NK-92 treated with Interleukin-12 subunit alpha and Interleukin-12 subunit beta, amount 100 ng/mL, for 24 hours (cell line): ENCODE measurements at regions not wholly inside any gene's neighbourhood (a gene's known extent, or its start where the extent isn't known, plus 50 kb on each side); places are given as distances from the start of the nearest gene placed in this dataset.
"Not testable (repeated sequence)": the region's sequence is repeated elsewhere in the genome, so short reads cannot be mapped to it uniquely, and the experiment has no call there.

Source experiments
- DNase-seq: peaks from one replicate; lab custom pipeline; 2025; lab: John Stamatoyannopoulos, UW

DNA sequence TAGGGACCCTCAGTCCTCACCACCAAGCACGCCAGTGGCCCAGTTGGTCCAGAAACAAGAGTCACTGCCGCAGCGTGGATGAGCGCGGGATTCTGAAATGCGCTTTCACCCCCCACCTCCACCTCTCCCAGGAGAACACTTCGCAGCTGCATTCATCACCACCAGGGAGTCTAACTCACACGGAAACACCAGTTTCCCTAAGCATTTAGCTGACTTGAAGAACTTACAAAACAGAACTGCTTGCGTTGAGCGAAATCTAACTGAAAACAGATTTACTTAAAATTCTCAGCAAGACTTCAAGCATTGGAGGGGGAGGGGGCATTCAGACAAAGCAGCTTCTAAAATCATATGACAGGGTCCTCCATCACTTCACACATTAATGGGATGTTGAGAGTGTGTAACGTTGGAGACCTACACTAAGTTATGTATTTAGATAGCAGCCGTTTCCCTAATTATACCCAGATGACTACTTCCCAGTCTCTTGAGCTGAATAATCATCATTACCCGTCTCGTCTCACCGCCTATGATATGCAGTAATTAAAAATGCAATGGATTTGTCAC is 258.2 kb upstream of the IRS2 start:
- DNase-seq, result no peak

DNA sequence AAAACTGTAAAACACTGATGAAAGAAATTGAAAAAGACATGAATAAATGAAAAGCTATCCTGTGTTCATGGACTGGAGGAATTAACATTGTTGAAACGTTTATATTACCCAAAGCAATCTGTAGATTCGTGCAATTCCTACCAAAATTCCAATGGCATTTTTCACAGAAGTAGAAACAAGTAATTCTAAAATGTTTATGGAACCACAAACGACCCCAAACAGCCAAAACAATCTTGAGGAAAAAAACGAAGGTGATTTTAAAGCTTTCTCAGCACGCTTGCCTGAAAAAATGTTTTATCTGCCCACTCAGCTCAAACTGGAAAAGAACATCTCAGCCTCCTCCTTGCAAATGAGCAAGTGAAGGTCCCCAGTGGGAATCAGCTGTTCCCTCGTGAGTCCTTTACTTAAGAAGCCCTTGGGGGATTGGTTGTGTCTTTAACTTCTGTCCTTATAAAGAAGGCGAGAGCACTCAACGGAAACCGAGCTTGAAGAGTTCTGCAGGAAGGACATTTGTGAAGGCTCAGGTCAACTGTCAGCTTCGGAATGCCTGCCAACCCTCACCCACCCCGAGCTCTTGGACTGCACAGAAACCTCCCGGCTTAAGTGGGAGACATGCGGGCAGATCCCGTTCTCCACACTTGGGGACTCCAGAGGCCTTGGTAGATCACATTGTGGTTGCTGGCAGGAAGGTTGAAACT is 256.0 kb upstream of the IRS2 start:
- DNase-seq, result no peak

DNA sequence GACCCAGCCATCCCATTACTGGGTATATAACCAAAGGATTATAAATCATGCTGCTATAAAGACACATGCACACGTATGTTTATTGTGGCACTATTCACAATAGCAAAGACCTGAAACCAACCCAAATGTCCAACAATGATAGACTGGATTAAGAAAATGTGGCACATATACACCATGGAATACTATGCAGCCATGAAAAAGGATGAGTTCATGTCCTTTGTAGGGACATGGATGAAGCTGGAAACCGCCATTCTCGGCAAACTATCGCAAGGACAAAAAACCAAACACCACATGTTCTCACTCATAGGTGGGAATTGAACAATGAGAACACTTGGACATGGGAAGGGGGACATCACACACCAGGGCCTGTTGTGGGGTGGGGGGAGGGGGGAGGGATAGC is 255.3 kb upstream of the IRS2 start:
- not testable (repeated sequence) for DNase-seq

DNA sequence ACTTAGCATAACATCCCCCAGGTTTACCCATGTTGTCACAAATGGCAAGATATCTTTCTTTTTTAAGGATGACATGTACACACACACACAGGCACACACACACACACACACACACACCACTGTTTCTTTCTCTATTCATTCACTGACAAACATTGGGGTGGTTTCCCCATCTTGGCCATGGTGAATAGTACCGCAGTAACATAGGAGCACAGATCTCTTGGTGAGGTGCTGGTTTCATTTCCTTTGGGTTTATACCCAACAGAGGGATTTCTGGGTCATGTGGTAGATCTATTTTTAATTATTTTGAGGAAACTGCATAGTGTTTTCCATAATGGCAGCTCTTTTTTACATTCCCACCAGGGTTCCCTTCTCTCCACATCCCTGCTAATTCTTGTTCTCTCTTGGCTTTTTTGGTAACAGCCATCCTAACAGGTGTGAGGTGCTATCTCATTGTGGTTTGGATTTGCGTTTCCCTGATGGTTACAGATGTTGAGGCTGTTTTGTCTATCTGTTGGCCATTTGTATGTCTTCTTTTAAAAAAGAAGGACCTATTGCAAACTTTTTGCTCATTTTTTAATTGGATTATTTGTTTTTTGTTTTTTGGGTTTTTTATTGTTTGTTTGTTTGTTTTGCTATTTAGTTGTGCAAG is 251.7 kb upstream of the IRS2 start:
- DNase-seq, result no peak

DNA sequence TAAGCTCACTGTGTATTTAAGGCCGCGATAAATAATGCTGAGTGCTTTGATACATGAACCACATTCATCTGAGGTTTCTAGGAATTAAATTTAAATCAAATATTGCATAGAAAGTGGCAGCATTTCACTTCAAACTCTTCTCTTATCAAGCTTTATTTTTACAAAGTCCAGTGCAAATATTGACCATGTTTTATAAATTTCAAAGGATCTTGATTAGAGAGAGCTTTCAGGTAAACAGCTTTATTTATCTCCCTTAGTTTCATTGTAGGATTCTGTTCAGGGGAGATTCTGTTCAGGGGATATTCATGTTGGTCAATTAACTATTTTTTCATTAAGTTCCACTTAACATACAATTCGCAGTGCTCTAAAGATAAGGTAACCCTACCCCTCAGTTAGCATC is 249.7 kb upstream of the IRS2 start:
- no peak for DNase-seq

DNA sequence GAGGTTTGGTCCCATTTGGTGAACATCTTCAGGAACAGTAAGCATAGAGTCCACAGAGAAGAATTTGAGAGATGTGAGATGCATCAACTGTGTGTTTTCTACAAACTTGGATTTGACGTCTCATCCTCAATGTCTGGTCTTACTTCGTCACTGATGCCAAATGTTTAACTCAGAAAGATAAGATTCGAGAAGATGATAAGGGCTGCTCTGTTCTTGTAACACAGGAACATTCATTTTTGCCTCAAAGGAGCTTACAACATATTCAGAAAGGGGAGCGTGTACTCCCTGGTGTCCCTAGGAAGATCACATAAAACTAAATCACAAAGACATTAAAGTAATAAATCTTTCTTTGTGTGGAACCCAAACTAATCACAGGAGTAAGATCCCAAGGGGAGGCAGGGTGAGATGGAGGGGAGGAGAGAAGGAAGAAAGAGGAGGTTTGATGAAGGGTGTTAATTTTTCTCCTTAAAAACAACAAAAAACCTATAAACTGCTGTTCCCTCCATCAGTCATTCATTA is 247.7 kb upstream of the IRS2 start:
- no peak for DNase-seq

DNA sequence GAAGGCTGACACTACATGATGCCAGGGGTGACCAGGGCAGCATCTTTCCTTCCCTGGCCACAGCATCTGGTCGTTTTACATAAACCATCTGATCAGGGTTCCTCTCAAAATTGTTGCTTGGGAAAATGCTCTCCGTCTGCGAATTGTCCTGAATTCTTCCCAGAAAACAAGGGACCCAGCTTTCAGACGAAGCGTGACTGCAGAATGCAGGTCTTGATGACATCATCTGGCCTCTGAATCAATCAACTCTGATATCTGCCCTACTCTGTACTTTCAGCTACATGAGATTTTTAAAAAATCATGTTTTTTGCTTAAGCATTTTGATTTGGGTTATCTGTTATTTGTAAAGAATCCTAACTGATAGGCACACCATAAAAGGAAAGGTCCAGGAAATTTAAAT is 246.6 kb upstream of the IRS2 start:
- no peak for DNase-seq

DNA sequence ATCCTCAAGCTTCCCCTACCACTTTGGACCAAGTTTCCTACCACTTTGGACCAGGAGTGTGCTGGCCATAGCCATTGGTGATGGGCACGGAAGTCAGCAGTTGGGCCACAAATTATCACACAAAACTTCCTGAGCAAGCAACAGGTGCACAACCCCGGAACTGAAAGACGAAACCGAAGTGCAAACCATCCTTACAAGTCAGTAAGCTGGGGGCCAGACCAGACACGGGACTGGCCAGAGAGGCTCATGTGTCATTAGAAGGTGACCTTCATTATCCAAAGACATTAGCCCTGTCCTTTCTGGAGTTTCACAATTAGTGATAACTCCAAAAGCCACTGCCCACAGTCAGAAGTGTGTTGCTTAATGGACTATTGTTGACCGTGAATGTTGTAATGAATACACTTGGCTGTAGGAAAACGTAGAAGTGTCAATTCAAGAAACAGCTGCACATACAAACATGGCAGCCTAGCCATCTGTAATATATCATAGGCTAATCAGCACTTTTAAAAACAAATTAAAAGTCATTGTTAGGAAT is 244.1 kb upstream of the IRS2 start:
- DNase-seq, result no peak

DNA sequence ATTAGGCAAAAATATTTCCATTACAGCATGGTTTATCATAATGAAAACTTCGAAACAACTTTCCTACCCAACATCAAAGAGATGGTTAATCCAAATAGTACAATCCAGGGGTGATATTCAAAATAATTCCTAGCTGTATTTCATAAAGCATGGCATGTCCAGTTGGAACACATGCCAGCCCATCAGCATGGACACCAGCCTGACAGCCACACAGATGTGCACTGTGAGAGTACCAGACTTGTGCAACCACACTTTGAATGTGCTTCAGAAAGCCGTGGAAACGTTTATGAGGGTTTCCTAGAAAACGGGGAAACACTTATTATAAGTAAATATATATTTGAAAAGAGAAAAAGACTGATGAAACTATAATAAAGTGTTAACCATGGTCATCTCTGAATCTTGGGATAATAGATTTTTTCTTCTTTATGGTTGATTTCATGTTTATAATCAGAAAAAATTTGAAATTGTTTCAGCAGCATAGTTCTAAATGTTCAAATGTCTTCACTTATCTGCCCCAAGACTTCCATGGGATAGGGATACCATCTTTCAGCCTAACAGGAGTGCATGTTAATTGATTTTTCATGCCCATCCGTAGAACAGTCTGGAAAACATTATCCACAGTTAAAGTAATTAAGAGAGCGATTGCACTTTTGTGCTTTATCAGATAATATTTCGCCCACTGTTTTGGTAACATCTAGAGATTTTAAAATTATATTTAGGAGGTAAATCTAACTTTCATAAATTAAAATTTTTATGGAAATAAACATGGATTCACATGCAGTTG is 242.6 kb upstream of the IRS2 start:
- DNase-seq, result no peak

DNA sequence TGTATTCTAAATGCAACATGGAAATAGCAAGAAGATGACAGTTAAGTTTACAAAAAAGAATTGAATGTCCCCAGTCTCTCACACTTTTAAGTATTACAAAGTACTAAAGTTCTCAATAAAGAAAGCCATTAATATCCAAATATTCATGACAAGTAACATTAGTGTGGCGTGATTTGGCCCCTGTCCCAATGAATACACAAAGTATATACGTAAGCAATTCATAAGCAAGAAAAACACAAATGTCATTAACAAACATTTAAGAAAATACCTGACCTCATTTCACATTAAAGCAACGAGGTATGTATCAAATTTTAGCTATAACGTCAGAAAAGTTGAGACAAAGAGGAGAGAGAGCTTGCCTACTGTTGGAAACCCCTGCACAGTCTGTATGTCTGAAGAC is 241.9 kb upstream of the IRS2 start:
- DNase-seq, result no peak

DNA sequence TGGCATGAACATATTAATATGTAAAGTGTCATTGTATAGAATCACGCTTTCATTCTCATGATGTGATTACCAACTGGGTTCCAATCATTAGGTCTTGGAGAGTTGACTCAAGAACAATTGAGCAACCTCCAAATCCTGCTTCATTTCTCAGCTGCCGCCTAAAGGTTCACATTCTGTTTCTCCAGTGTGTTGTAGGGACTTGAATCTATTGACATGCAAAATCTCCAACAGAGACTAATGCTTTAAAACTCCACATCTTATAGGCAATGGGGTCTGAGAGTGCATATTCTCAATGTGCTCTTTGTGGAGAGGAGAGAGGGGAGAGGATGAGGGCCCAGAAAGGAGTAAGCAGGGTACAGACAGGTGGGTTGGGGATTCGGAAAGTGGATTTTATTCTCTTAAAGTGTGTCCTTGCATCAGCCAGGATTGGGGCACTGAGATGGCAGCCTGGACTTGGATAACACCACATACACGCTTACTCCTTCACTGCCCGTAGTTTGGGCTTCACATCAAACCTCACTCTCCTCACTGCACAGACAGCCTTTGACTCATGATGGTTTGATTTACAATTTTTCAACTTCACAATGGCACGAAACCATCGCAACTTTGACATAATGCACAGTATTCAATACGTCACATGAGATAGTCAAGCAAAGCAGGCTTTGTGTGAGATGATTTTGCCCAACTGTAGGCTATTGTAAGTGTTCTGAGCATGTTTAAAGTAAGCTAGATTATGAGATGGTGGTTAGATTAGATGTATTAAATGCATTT is 241.3 kb upstream of the IRS2 start:
- DNase-seq, result no peak

DNA sequence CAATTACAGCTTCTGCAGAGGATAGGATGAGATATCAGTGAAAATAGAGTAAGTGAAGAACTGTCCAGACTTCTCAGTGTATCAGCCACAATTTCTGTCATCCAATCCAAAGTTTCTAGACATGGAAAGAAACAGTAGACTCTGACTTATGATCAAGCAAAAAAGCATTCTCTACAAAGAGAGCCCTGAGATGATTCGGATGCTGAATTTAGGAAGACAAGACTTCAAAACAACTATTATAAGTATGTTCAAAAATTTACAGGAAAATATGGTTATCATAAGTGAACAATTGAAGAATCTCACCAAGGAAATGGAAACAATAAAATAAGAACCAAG is 238.2 kb upstream of the IRS2 start:
- DNase-seq, result no peak

DNA sequence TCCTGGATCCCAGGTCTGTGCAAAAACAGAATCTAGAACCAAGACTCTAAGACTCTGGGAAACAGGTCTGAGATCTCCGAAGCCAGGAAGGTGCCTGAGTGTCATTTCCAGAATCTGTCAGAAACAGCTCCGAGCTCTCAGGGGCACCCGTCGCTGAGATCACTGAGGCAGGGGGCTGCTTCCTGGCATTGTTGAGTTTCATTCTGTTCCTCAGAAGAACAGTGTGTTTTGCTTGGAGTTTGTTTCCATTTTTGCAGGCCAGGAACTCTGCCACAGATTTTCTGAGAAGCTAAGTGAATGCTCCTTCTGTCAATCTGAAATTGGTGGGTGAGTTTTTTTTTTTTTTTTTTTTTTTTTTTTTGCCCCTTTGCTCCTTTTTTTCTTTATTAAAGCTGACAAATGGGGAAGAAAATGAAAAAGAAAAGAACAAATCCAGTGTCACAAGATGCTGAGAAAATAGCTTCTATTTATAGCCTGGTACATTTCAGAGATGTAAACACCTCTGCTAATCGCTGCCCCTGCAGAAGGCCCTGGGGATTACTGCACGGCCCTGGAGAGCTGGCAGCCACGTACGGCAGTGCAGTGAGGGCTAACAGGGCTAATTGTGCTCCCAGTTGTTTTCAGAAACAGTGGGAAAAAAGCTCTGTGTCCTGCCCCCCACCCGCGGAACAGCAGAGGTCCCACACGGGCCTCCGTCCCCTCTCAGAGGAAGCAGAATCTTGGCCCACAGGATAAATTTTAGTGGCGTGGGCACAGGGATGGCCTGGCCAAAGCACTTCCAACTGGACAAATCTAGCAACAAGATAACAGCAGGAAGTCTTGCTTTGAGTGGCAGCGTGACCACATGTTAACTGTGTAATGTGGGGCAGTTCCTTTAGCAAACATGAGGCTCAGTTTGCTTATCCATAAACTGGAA is 237.6 kb upstream of the IRS2 start:
- DNase-seq, result no peak

DNA sequence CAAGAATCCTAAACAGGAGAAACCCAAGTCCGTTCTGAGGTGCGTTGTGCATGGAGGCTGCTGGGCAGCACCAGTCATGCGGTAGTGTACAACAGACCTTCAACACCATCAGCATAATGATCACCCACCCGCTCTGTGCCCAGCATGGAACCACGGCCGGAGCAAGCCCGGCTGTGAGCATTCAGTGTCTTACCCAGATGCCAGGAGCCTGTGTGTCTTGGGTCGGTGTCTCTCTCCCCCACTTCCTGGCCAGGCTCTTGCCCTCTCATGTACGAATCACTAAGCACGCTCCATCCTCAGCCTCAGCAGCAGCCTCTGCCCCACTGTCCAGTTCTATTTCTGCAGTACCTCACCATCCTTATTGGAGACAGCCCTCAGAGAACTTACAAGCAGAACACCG is 231.6 kb upstream of the IRS2 start:
- no peak for DNase-seq

DNA sequence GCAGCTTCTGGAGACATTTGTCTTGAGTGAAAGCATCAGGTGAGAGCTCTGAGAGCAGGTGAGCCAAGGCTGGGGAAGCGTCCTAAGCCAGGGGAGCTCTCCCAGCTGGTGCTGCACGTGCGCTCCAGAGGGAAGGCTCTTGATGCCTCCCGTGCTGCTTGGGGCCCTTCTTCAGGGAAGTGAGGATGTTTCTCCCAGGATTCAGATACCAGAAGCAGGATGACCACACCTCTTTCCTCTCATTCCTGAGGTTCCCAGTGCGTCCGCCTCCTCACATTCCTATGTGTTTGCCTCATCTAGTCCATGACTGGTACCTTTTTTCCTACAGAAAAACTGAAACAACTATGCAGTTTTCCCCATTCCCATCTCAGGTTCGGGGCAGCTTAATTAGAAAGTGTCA is 231.0 kb upstream of the IRS2 start:
- no peak for DNase-seq

DNA sequence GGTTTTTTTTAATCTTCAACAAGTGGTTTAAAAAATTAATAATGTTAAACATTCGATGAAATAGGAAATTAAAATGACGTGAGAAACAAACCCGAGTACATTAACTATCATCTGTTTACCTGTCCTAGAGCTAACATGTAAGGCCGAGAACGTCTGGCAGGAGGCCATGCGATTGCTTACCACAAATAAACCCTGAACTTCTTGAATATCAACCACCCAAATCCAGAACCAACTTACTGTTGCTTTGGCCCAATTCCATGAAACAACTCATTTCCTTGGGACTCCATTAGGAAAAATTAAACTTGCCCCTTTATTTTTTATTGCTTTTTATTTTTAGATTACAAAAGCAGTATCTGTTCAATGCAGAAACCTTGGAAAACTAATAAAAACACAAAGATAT is 228.9 kb upstream of the IRS2 start:
- no peak for DNase-seq

DNA sequence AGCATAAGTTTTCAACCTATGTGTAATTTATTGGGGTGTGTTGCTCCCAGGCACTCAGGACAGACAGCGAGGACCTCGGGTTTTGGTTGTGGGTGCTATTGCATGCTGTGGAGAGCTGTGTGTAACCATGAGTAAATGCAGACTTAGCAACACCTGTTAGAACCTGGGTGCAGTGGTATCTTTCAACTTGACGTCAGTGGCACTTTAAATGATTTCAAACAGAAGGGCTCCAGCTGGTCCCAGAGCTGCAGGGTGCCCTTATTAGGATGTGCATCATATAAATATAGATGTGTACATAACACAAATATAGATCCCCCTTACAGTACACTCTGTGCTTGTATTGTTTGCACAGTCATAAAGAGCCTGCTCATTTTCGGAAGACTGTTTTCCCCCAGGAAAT is 228.3 kb upstream of the IRS2 start:
- no peak for DNase-seq

DNA sequence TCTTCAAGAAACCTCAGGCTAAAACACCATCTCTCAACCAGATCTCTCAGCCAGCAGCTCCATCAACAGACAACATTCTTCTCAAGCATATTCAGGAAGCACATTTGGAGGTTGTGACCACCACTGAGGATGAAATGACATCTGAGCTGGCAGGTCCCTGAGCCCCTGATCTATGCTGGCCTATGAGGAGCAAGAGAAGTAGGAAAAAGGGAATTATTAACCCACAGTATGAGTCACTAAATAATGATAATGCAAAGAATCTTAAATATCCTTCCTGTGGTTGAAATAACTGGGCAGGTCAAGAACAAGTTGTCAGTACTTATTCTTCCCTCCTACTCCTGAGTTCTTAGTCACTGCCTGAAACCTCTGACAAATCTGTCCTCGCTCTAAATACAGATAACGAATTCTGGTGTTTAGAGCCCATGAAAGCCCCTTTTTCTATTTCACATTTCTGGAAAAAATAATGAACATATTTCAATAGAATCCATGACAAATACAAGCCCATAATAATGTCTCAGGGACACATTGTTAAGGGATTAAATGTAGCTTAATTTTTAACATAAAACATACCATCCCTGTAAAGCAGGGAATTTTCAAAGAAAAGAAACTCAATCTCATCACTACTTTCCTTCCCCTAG is 225.8 kb upstream of the IRS2 start:
- DNase-seq, result no peak

DNA sequence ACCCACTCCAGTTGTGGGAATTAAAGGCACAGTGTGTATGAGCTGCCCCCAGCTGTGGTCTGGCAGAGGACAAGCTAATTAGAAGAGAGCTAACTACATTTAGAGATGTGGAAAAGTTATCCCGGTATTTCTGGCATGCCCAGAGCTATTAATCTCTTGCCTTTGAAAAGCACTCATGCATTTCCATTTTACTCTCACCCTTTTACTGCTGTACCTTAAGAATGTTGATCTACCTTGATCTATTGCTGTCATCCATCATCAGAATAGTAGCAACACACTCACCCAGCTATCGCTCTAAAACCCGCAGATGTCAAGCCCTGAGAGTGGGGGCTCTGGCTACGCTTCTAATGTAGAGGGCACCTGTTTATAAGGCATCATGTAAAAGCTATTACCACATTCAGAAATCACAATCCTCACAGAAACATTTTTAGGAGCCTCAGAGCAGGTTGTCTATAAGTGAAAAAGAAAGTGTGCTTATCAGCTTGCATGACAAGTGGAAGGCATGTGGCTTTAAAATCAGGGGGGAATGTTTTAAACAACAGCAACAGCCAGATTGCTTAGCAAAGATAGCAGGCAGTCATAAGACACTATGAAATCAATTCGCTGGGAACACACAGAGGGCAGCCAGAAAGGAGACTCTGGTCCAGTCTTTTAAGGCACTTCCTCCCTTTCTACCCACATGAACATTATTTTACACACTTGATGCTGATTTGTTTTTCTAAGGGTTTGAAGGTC is 224.2 kb upstream of the IRS2 start:
- no peak for DNase-seq

DNA sequence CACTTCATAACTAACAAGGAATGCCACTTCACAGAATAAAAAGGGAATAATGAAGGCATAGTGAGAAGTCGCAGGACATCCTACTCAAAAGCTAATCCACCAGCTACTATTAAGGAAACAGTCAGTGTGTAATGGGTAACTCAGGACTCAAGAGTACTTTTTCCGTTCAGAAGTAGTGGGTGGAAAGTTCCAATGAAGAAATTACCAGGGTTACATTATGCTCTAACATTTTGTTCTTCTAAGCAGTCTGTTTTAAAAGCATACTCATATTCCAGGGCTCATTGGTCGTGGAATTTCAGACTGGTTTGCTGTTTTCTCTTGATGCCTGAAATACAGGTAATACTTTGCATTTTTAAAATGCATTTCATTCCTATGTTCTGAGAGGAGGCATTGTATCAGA is 222.4 kb upstream of the IRS2 start:
- DNase-seq, result no peak
